SK-N-SH treated with all-trans-retinoic acid at 6 μM for 48 hours (cell line): ENCODE measurements at regions not wholly inside any gene's neighbourhood (a gene's known extent, or its start where the extent isn't known, plus 50 kb on each side); places are given as distances from the start of the nearest gene placed in this dataset.

Source experiments
- ARNTL ChIP-seq: fragments of 450-650 bp; formaldehyde crosslinking; IDR thresholded peaks from 2 replicates; pipeline ENCODE4 v1.5.0; 2020; ENCODE audit warnings: low read depth, mild to moderate bottlenecking, moderate library complexity, borderline replicate concordance
- CREB5 ChIP-seq: fragments of 250-450 bp; sonication (Bioruptor Pico); IDR thresholded peaks from 2 replicates; pipeline ENCODE4 v1.5.1; 2020; ENCODE audit warnings: low read depth, mild to moderate bottlenecking, moderate library complexity
- CSDC2 ChIP-seq: fragments of 250-450 bp; sonication (Bioruptor Pico); IDR thresholded peaks from 2 replicates; pipeline ENCODE4 v1.5.0; 2020; ENCODE audit warnings: mild to moderate bottlenecking, moderate library complexity
- ESRRG ChIP-seq: fragments of 250-450 bp; sonication (Bioruptor Pico); IDR thresholded peaks from 2 replicates; pipeline ENCODE4 v1.6.1; 2021; ENCODE audit warnings: mild to moderate bottlenecking
- OSR1 ChIP-seq: fragments of 250-450 bp; sonication (Bioruptor Pico); IDR thresholded peaks from 2 replicates; pipeline ENCODE4 v1.8.0; 2022; ENCODE audit warnings: moderate library complexity, mild to moderate bottlenecking, inconsistent platforms
- PATZ1 ChIP-seq: fragments of 250-450 bp; sonication (Bioruptor Pico); IDR thresholded peaks from 2 replicates; pipeline ENCODE4 v1.8.0; 2020; ENCODE audit warnings: mild to moderate bottlenecking, moderate library complexity, borderline replicate concordance
- RARB ChIP-seq: fragments of 250-450 bp; sonication (Bioruptor Pico); IDR thresholded peaks from 2 replicates; pipeline ENCODE4 v1.8.0; 2021; ENCODE audit warnings: mild to moderate bottlenecking, moderate library complexity
- SNAI2 ChIP-seq: fragments of 250-450 bp; sonication (Bioruptor Pico); IDR thresholded peaks from 2 replicates; pipeline ENCODE4 v1.5.0; 2020; ENCODE audit warnings: mild to moderate bottlenecking, moderate library complexity
- TCF4 ChIP-seq: fragments of 250-450 bp; sonication (Bioruptor Pico); IDR thresholded peaks from 2 replicates; pipeline ENCODE4 v1.8.0; 2021; ENCODE audit warnings: mild to moderate bottlenecking, moderate library complexity, borderline replicate concordance
- ZC3H10 ChIP-seq: fragments of 250-450 bp; sonication (Bioruptor Pico); IDR thresholded peaks from 2 replicates; pipeline ENCODE4 v1.5.1; 2021; ENCODE audit warnings: mild to moderate bottlenecking, moderate library complexity
- ZNF565 ChIP-seq: fragments of 450-650 bp; formaldehyde crosslinking; conservative IDR thresholded peaks from 2 replicates; pipeline ENCODE4 v1.5.0; 2020; ENCODE audit warnings: low read depth, mild to moderate bottlenecking, moderate library complexity

- TF ChIP-seq PATZ1, result no peak
- no peak for TF ChIP-seq ARNTL (CRISPR knock-in tag)
- TF ChIP-seq SNAI2 (CRISPR knock-in tag), result no peak
- TF ChIP-seq TCF4 (CRISPR knock-in tag), result no peak
- no peak for TF ChIP-seq OSR1 (CRISPR knock-in tag)
- no peak for TF ChIP-seq ZNF565
- TF ChIP-seq ESRRG (CRISPR knock-in tag), result no peak
- no peak for TF ChIP-seq ZC3H10 (CRISPR knock-in tag)
- TF ChIP-seq RARB (CRISPR knock-in tag), result no peak
- TF ChIP-seq CREB5 (CRISPR knock-in tag), result no peak
- no peak for TF ChIP-seq CSDC2 (CRISPR knock-in tag)
Measured at GRCh38 chr21:24671901-24672300, 935.4 kb downstream of the MRPL39 start.
